ENCODE measurements at regions not wholly inside any gene's neighbourhood (a gene's known extent, or its start where the extent isn't known, plus 50 kb on each side); places are given as distances from the start of the nearest gene placed in this dataset.
"Not testable (repeated sequence)": the region's sequence is repeated elsewhere in the genome, so short reads cannot be mapped to it uniquely, and the experiment has no call there.

DNA sequence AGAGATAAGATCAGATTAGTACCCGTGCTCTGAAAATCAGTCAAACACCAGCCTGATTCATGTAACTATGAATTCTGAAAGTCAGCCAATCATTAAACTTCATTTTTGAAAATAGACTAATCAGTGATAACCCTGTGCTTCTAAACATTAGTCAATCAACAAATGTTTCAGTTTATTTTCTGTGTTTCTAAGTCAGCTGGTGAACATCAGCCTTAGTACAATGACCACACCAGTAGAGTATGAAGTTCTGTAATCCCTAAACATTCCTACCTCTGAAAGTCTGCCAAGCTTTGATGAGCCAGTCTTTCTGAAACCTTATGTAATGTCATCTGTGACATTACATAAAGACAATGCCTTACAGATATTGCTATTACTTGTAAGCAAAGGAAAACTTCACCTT lies 807.4 kb upstream of the CRIM1 start:
- no peak for DNase-seq (ENCODE audit: low spot score)

DNA sequence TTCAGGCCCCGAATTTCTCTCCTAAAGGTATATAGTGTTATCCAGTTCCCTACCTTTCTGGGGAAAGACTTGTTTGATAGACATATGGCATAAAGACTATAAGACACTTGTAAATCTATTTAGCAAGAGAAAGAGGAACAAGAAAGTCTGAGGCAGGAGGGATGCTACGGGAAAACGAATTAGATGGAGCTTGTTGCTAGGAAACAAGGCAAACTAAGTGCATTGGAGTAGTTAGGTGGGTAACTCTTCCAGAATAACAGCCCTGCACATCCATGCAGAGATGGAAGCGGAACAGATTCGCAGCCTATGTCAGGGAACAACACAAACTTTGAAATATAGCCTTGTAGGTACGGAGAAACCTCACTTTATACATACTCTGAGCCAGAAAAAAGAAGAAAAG lies 810.3 kb upstream of the CRIM1 start:
- no peak for DNase-seq (ENCODE audit: low spot score)

DNA sequence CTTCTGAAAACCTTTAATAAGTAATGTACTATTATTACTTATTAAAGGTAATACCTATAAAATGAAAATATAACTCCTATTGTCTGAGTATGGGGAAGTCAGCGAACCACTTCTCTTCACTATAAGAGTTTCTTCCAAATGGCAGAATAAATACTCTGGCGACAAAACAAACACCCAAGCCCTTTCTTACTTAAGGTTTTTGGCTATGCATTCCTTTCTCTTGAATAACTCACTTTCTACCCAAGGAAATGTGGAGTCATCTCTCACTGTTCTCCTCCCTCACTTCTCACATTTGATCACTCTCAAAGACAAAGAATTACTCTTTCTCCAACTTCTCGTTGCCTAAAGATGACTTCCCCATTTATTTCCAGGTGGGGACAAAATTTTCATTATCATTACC lies 816.8 kb upstream of the CRIM1 start:
- no peak for DNase-seq (ENCODE audit: low spot score)

DNA sequence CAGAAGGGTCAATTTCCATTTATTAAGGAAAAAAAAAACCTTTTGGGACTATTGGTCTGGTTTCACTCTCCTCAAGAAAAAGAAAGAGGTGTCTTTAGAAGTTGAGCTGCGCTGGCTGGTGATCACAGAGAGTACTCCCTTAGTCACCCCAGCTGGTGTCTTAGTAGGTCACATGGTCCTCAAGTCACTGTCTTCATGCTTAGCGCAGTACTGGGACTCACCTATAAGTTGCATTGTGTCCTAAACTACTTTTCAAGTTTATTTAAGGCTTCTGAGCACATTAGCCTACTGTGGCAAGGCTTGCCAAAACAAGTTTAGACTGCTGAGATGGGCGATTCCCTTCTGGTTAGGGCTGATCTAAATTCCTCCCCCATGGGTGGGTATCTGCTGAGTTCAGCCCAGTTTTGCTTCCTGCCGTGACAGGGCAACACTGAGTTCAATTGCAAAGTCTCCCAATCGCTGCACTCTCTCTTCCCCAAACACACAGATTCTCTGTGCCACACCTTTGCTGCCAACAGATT lies 824.9 kb upstream of the CRIM1 start:
- DNase-seq (ENCODE audit: low spot score): no peak

DNA sequence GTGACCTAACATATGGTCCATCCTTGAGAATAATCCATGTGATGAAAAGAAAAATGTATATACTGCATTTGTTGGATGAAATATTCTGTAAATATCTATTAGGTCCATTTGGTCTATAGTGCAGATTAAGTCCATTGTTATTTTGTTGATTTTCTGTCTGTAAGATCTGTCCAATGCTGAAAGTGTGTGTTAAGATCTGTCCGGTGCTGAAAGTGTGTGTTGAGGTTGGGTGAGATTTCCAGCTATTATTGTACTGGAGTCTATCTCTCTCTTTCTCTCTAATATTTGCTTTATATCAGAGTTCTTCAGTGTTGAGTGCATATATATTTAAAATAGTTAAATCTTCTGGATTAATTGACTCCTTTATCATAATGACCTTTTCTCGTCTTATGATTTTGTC lies 828.8 kb upstream of the CRIM1 start:
- DNase-seq (ENCODE audit: low spot score): no peak

DNA sequence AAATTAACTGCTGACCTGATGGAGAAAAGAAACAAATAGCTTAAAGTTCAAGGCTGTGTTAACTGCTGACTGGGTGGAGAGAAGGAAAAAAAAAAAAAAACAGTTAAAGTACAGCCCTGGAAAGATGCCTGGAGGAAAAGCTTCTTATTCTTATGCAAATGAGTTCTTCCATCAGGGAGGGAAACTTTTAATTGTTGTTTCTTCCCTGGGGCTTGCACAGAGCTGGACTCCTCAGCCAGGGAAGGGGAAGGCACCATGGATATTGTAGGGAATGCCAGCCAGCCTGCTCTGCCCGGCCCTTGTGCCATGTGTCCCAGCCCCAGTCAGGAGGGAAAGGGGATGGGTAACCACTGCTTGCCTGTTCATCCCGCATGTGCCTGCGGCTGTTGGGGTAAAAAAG lies 833.1 kb upstream of the CRIM1 start:
- DNase-seq (ENCODE audit: low spot score): no peak

DNA sequence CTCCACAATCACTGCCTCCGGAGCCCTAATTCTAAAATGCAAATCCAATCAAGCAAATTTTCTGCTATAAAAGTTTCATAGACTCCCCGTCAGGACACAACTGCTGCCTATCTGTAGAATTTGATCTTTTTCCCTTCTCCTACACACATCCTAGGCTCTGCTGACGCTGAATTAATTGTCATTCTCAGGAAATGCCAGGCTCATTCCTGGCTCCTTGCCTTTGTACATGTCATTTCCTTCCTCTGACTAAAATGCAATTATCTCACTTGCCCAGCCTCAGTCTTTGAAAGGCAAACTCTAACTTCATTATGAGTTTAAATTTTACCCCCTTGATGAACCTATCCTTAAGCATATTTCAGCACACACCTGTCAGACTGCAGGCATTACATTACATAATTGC lies 844.9 kb upstream of the CRIM1 start:
- DNase-seq (ENCODE audit: low spot score): no peak

DNA sequence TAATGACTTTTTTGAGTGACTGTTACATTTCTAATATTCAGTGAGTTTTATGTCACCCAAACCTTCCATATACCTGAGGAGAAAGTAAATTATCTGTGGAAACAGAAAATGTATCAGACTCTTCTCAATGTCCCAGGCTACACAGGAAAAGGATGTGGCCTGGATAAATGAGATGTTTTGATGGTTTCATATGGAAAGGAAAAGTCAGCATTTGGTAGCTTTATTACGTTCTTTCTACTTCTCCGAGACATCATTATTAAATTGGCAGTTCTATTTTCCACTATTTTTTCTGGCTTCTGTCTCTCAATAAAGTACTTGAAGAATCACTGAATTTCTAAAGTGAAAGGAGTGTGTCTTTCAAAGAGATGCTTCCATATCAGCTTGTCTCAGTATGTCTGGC lies 847.0 kb upstream of the CRIM1 start:
- DNase-seq (ENCODE audit: low spot score): no peak

DNA sequence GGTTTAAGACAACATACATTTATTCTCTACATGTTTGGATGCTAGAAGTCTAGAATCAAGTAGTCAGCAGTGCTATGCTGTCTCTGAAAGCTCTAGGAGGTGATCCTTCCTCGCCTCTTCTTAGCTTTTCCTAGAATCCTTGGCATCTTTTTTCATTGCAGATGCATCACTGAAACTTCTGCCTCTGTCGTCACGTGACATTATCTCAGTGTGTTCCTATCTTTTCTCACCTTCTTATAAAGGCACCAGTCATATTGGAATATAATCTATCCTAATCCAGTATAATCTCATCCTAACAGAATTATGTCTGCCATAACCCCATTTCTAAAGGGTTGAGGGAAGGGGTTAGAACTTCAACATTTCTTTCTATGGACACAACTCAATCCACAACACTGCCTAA lies 851.2 kb upstream of the CRIM1 start:
- DNase-seq (ENCODE audit: low spot score): no peak

DNA sequence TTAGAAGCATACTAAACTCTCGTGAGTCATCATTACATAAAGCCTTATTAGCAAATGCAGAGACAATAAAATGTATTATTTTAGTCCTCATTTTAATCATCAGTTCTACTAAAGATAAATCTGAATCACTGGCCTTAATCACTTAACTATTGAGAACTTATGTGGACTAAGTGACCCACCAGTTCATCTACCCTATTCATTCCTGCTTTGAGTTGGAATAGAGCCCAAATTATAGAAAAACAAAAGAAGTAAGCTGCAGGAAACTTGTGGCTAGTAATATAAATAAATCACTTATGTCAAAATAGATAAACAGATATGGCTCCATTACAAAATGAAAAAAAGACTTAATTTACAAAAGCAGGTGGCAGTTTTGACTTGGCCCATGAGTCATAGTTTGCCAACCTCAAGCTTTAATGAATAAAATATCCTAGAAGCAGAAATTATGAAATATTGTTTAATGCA lies 851.8 kb upstream of the CRIM1 start:
- DNase-seq (ENCODE audit: low spot score): no peak

DNA sequence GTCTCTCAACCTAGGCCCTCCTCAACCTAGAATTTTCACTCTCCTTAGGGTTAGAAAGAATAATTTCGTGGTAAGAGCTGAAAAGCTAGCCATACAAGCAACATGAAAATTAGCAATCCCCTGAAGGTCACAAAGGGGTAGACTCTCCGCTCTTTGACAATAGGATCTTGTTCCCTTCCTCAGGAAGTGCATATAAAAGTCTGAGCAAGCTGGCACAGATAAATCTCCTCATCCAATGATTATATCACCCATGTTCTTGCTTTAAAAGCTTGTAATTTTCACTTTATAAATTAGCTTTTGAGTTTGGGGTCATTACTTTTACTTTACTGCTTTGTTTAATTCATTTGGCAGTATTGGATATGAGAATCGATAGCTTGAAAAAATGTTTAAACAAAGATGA lies 852.3 kb upstream of the CRIM1 start:
- no peak for DNase-seq (ENCODE audit: low spot score)

DNA sequence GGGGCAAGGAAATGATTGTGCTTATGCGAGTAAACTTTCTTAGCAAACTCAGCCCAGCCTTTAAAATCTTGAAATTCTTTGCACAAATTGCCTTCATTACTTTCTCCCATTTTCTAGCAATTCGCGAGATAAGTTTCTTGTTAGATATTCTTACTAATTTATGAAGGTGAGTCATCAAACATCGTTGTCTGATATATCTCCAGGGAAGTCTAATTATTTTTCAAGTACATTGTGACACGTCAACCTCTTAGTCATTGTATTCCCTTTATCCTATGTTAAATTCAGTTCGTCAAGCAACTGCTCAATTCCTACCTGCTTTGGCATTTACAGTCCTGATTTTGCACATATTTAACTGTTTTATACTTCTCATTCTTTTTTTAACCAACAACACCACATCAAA lies 854.5 kb upstream of the CRIM1 start:
- DNase-seq (ENCODE audit: low spot score): no peak

DNA sequence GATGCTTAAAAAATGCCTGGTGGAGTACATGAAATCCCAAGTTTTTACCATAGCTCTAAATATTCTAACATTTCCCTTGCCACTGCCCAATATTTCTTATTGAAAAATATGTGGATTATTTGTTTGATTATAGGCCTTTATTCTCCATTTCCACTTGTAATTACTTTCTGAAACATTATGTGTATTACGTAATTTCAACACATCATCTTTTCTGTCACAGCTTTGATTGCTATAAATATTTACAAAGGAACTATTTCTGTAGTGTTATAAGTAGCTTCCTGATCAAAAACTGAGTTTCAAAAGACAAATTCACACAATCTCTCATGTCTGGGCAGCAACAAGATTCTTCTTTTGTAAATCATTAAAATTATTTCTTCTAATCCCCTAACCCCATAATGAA lies 859.6 kb upstream of the CRIM1 start:
- DNase-seq (ENCODE audit: low spot score): no peak

DNA sequence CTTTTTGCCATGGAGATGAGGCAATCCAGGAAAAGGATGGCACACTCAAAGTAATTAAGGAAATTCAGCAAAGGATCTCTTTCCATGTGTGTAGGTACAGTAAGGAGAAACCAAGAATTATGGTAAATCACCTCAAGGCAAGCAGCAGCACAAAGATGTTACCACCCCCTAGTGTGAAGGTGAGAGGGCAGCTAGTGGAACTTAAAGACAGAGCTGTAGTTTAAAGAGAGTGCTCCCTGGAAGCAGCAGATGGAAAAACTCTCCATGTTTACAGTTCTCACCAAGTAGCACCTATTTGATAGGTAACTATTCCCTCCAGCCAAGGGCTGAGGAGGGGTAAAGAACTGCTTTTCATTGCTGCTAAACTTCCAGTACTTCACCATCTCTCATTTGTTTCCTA lies 860.4 kb upstream of the CRIM1 start:
- no peak for DNase-seq (ENCODE audit: low spot score)

DNA sequence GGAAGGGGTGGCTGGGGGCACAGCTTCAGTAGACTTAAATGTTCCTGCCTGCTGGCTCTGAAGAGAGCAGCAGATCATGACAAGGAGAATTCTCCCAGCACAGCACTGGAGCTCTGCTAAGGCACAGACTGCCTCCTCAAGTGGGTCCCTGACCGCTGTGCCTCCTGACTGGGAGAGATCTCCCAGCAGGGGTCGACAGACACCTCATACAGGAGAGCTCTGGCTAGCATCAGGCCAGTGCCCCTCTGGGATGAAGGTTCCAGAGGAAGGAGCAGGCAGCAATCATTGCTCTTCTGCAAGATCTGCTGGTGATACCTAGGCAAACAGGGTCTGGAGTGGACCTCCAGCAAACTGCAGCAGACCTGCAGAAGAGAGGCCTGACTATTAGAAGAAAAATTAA lies 877.5 kb upstream of the CRIM1 start:
- not testable (repeated sequence) for DNase-seq (ENCODE audit: low spot score)

DNA sequence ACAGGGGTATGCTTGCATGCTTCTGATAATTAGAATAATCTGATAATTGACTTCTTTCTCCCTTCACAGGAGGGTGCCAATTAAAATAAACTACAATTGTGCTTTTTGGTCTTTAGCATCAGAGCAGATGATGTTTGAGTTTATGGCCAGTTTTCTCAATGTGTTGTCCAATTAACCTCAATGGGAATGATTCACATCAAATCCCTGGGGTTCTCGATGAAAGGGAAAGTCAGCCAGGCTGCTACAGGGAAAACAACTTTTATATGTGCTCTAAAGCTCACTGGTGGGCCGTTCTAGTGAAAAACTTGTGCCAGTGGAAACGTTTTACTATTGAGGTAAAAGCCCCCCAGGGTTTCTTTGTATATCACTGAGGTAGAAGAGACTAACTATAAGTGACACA lies 887.3 kb upstream of the CRIM1 start:
- no peak for DNase-seq (ENCODE audit: low spot score)

DNA sequence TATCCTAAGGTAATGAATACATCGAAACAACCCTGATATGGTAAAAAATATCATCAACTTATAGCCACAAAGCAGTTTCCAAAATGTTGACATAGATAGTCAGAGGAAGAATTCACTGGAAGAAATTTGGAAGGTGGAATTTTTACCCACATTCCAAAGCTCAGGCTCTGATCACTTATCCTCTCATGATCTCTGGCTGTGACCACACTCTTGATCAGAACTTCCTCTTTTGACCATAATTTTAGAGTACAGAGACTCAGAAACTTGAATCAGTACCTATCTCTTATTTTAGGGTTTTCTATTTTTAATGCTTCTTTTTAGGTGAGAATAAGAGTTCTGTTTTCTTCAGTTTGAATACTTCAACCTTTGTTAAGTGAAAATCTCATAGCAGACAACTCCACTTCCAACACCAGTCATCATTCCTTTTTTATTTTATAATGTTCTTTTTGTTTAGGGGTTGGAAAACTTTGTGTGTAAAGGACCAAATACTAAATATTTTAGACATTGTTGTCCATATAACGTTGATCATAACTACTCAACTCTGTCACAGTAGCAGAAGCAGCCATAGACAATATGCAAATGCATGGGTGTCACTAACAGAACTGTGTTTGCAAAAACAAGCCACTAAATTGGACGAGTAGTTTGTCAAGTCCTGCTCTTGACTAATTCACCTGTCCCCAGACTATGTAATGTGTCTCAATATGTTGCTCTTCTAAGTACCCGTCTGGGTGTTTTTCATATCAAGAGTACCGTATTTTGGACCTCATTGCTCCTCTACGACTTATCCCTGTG lies 891.6 kb upstream of the CRIM1 start:
- no peak for DNase-seq (ENCODE audit: low spot score)

DNA sequence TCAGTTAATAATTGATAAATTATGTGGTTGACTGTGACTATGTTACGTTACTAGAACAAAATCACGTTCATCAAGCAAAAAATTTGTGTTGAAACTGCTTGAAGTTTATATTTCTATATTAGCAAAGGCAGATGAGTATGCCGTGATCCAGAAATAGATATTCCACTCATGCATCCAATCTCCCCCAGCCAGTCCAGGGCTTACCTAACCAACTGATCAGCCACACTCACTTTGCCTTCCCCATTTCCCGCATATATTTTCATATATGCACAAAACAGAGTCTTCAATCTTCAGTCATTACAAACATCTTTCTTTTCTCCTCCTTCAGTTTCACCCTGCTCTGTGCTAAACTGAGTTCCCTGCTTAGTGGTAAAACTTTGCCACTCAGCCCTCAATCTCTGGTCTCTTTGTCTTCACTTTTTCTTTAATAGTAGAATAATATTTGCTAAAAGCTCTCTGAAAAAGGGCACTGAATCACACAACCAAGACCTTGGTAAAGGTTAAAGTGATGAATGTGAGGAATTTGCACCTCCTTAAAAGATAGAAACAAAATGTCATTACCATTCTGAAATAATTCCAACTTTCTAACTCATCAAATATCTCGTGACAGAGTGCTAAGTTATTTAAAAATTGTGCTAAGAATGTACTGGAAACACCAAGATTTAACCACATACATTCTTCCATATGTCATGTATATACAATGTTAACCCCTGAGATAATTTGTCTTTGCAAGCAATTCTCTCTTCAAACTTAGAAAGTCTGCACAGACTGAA lies 893.2 kb upstream of the CRIM1 start:
- DNase-seq (ENCODE audit: low spot score): no peak

DNA sequence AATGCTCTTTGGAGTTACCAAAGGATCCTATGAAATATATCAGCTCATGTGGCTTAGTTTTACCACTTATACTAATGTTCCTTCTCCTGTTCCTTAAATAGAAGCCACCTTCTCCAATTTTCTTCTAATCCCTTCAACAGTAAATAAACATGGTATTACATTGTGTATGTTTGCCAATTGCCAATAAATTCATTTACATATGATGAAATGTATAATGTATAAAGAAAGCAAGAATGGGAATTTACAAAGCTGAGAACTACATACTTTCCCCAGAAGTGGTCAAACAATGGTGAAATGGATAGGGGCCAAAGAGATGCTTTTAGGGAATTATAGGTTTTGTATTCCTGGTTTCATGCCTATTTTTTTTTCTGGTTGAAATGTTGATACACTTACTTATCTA lies 894.2 kb upstream of the CRIM1 start:
- no peak for DNase-seq (ENCODE audit: low spot score)

DNA sequence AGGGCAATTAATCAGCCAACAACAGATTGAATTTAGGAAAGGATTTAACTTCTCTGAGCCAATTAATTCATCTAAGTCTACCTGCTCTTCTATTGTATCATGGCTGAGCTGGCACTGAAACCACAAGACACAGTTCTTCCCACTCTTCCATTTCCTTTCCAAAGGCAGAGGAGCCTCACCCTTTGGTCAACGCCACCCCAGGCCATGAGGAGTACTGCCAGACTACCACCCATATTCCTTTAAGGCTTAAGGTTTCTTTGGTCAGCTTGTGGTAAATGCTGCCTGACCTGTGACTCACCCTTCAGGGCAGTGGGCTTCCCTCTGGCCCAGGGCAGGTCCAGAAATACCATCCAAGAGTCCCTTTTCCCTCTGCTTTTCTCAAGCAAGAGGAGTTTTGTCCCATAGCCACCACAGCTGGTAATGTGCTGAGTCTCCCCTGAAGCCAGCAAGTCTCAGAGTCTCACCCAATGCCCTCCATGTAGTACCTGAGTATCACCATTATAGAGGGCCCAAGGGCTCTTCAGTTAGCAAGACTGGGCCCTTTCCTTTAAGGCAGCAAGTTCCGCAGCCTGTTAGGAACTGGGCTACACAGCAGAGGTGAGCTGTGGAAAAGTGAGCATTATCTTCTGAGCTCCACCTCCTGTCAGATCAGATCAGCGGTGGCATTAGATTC lies 900.5 kb upstream of the CRIM1 start:
- no peak for DNase-seq (ENCODE audit: low spot score)

DNA sequence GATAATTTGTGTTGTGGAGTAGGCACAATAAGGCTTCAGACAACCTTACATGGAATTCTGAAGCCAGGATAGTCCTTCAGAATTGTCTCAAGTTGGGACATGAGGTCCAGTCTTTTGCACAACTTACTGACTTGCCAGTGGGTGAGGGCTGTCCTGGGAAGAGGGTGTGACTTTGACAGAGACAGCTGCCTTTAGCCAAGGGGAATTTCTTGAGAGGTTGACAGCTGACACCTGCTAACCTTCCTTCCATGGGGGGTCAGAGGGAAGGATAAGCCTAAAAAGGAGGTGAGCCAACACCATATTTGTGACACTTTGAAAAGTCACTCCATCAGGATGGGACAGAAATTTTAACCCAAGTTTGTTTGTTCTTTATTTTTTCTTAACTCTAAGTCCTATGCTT lies 907.8 kb upstream of the CRIM1 start:
- no peak for DNase-seq (ENCODE audit: low spot score)

DNA sequence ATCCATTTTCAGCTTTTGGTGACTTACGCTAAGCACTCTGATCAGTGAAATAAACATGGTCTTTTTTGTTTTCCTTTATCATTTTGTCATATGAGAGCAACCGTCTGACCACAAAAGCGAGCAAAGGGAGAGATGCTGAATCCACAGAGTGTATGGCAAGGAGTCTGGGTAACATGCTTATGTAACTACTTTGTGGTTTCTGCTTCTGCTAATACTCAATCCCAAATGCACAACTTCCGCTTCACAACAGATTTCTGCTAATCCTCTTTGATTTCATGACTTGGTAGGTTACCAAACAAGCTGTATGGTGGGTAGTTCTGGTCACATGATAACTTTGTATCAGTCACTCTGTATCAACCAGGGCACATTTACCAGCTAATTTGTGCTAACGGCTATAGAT lies 908.4 kb upstream of the CRIM1 start:
- DNase-seq (ENCODE audit: low spot score): no peak

DNA sequence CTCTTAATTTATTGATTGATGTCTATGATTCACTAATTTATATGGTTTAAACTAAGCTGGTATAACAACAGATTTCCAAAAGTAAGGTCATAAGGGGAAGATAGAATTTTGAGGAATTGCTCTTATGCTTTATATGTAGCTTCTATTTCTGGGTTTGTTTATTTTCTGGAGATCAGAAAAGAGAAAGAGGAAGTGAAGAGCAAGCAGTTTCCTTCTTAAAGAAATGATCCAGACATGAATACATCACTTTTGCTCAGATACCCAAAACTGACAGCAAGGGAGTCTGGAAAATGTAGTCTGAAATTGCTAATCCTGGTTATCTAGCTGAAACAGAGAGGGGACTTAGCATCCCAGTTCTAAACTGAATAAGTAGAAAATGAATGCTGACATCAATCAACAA lies 912.5 kb upstream of the CRIM1 start:
- DNase-seq (ENCODE audit: low spot score): no peak
